Muscle of leg (tissue), 3 donors: ENCODE measurements at regions not wholly inside any gene's neighbourhood (a gene's known extent, or its start where the extent isn't known, plus 50 kb on each side); places are given as distances from the start of the nearest gene placed in this dataset.

ENCODE experiments used
- DNase-seq: peaks from one replicate; pipeline ENCODE4 v3.0.0; 2013
- H3K27ac ChIP-seq: one replicate; pipeline ENCODE4 v1.5.1; 2013; ENCODE audit warnings: mild to moderate bottlenecking, low read length, control low read depth
- H3K27me3 ChIP-seq: one replicate; pipeline ENCODE4 v1.6.1; 2013; ENCODE audit warnings: low read length; ENCODE audit not compliant: control insufficient read depth, insufficient read depth
- H3K36me3 ChIP-seq: one replicate; pipeline ENCODE4 v1.6.1; 2013; ENCODE audit warnings: low read length; ENCODE audit not compliant: control insufficient read depth, insufficient read depth
- H3K4me1 ChIP-seq: one replicate; pipeline ENCODE4 v1.6.1; 2013; ENCODE audit warnings: low read length; ENCODE audit not compliant: control insufficient read depth, insufficient read depth
- H3K4me3 ChIP-seq: one replicate; pipeline ENCODE4 v1.5.1; 2013; ENCODE audit warnings: low read length, control low read depth
- H3K9me3 ChIP-seq: replicated peaks from 2 replicates; pipeline ENCODE4 v1.6.1; 2013; ENCODE audit warnings: low read depth, low read length; ENCODE audit not compliant: control insufficient read depth
- WGBS: methylation state at CpG from one replicate; pipeline ENCODE4 v1.1.5; 2013; ENCODE audit warnings: missing lambda C conversion rate; ENCODE audit not compliant: insufficient coverage; 5-methylcytosine and 5-hydroxymethylcytosine counted together

- Histone ChIP-seq H3K36me3 (no peaks in the 10 kb centered on the region), H3K27ac (no peak overlapping the region), H3K4me3 (no peak overlapping the region), H3K4me1 (no peaks in the 10 kb centered on the region), H3K9me3 (no peaks in the 10 kb centered on the region), H3K27me3 (no peaks in the 10 kb centered on the region)
- DNase-seq = no peak
- 94% methylated on average over 2 of the region's 3 CpGs for WGBS
Measured at GRCh38 chr2:138324068-138324771, 177.3 kb upstream of the SPOPL start.

GRCh38 chr2:138327967-138328366, 173.6 kb upstream of the SPOPL start:
- Histone ChIP-seq H3K9me3 (peaks cover 2% of the 10 kb centered on the region), H3K27me3 (no peaks in the 10 kb centered on the region), H3K36me3 (no peaks in the 10 kb centered on the region), H3K27ac (no peak overlapping the region), H3K4me3 (no peak overlapping the region), H3K4me1 (no peaks in the 10 kb centered on the region)
- DNase-seq = no peak
- WGBS = 100% methylated on average over 1 of the region's 1 CpG

GRCh38 chr2:138329162-138329561, 172.4 kb upstream of the SPOPL start:
- no peaks in the 10 kb centered on the region for H3K27me3 ChIP-seq
- H3K4me1 ChIP-seq = no peaks in the 10 kb centered on the region
- no peak overlapping the region for H3K27ac ChIP-seq
- no peaks in the 10 kb centered on the region for H3K36me3 ChIP-seq
- no peak overlapping the region for H3K4me3 ChIP-seq
- peaks cover 2% of the 10 kb centered on the region for H3K9me3 ChIP-seq
- DNase-seq = no peak
- no CpG with 5 or more reads among the region's 3 CpGs for WGBS

GRCh38 chr2:138329591-138329990, 172.0 kb upstream of the SPOPL start:
- Histone ChIP-seq H3K27me3 (no peaks in the 10 kb centered on the region), H3K9me3 (peaks cover 2% of the 10 kb centered on the region), H3K4me3 (no peak overlapping the region), H3K36me3 (no peaks in the 10 kb centered on the region), H3K27ac (no peak overlapping the region), H3K4me1 (no peaks in the 10 kb centered on the region)
- WGBS = 20% methylated on average over 1 of the region's 1 CpG
- no peak for DNase-seq

GRCh38 chr2:138333121-138333520, 168.4 kb upstream of the SPOPL start:
- Histone ChIP-seq H3K4me1 (no peaks in the 10 kb centered on the region), H3K36me3 (no peaks in the 10 kb centered on the region), H3K4me3 (no peak overlapping the region), H3K27me3 (no peaks in the 10 kb centered on the region), H3K27ac (no peak overlapping the region), H3K9me3 (peaks cover 2% of the 10 kb centered on the region)
- DNase-seq = no peak

- H3K9me3 ChIP-seq = peaks cover 2% of the 10 kb centered on the region
- H3K4me3 ChIP-seq = no peak overlapping the region
- no peak overlapping the region for H3K27ac ChIP-seq
- no peak for DNase-seq
- H3K27me3 ChIP-seq = no peaks in the 10 kb centered on the region
- no peaks in the 10 kb centered on the region for H3K4me1 ChIP-seq
- WGBS = no CpG with 5 or more reads among the region's 1 CpG
- H3K36me3 ChIP-seq = no peaks in the 10 kb centered on the region
Measured at GRCh38 chr2:138333677-138334076, 167.9 kb upstream of the SPOPL start.

GRCh38 chr2:138334323-138334722, 167.2 kb upstream of the SPOPL start:
- peaks cover 2% of the 10 kb centered on the region for H3K9me3 ChIP-seq
- no CpG with 5 or more reads among the region's 3 CpGs for WGBS
- no peak overlapping the region for H3K27ac ChIP-seq
- no peak for DNase-seq
- no peaks in the 10 kb centered on the region for H3K36me3 ChIP-seq
- H3K27me3 ChIP-seq = no peaks in the 10 kb centered on the region
- H3K4me1 ChIP-seq = no peaks in the 10 kb centered on the region
- no peak overlapping the region for H3K4me3 ChIP-seq

GRCh38 chr2:138335036-138335435, 166.5 kb upstream of the SPOPL start:
- H3K36me3 ChIP-seq = no peaks in the 10 kb centered on the region
- H3K4me1 ChIP-seq = no peaks in the 10 kb centered on the region
- peaks cover 2% of the 10 kb centered on the region for H3K9me3 ChIP-seq
- no peak for DNase-seq
- no peak overlapping the region for H3K4me3 ChIP-seq
- H3K27ac ChIP-seq = no peak overlapping the region
- no peaks in the 10 kb centered on the region for H3K27me3 ChIP-seq

GRCh38 chr2:138336146-138336545, 165.4 kb upstream of the SPOPL start:
- WGBS = no CpG with 5 or more reads among the region's 2 CpGs
- Histone ChIP-seq H3K4me3 (no peak overlapping the region), H3K27ac (no peak overlapping the region), H3K27me3 (no peaks in the 10 kb centered on the region), H3K36me3 (no peaks in the 10 kb centered on the region), H3K4me1 (no peaks in the 10 kb centered on the region), H3K9me3 (peaks cover 2% of the 10 kb centered on the region)
- no peak for DNase-seq

GRCh38 chr2:138355244-138355643, 146.3 kb upstream of the SPOPL start:
- WGBS = no CpG with 5 or more reads among the region's 2 CpGs
- no peak for DNase-seq
- Histone ChIP-seq H3K4me1 (no peaks in the 10 kb centered on the region), H3K36me3 (no peaks in the 10 kb centered on the region), H3K27me3 (no peaks in the 10 kb centered on the region), H3K9me3 (no peaks in the 10 kb centered on the region), H3K4me3 (no peak overlapping the region), H3K27ac (no peak overlapping the region)

- WGBS = no CpG with 5 or more reads among the region's 4 CpGs
- no peaks in the 10 kb centered on the region for H3K9me3 ChIP-seq
- no peaks in the 10 kb centered on the region for H3K36me3 ChIP-seq
- H3K4me1 ChIP-seq = no peaks in the 10 kb centered on the region
- H3K27ac ChIP-seq = no peak overlapping the region
- H3K27me3 ChIP-seq = no peaks in the 10 kb centered on the region
- H3K4me3 ChIP-seq = no peak overlapping the region
- DNase-seq = peak; percentile 60
Measured at GRCh38 chr2:138356178-138356577, 145.4 kb upstream of the SPOPL start.
